ENCODE measurements at regions not wholly inside any gene's neighbourhood (a gene's known extent, or its start where the extent isn't known, plus 50 kb on each side); places are given as distances from the start of the nearest gene placed in this dataset.

- TF ChIP-seq CTCF (conservative IDR thresholded peaks at IDR 0.05) (no peak), ZFX (IDR thresholded peaks at IDR 0.05) (no peak)
Measured at GRCh38 chrX:16305187-16305586, 137.9 kb downstream of the MAGEB17 start.
